Tibial nerve (tissue), 4 donors: ENCODE measurements at regions not wholly inside any gene's neighbourhood (a gene's known extent, or its start where the extent isn't known, plus 50 kb on each side); places are given as distances from the start of the nearest gene placed in this dataset.

Experiments
- EP300 ChIP-seq, 2 donors: sonication (generic); formaldehyde crosslinking; IDR thresholded peaks; one replicate each; pipeline ENCODE4 v1.6.1; 2017; ENCODE audit warnings: antibody characterized with exemption in 2 of 2, mild to moderate bottlenecking in 1 of 2
- POLR2A ChIP-seq, 2 donors: fragments of 450-650 bp; IDR thresholded peaks; one replicate each; pipeline ENCODE4 v1.6.1; 2017; ENCODE audit warnings: antibody characterized with exemption in 2 of 2, mild to moderate bottlenecking in 2 of 2, moderate library complexity in 2 of 2
- TF ChIP-seq, protein P1 (sequence below), 5 experiments: fragments of 200-600 bp in 3 of 5; fragments of 450-650 bp in 2 of 5; sonication (generic) in 3 of 5; IDR thresholded peaks; one replicate each; pipeline ENCODE4 v1.5.1; 2016 to 2019; ENCODE audit warnings: antibody characterized with exemption in 5 of 5, mild to moderate bottlenecking in 3 of 5, moderate library complexity in 2 of 5

GRCh38 chr6:90362318-90362717, 65.7 kb upstream of the BACH2 start:
- TF ChIP-seq, protein P1, sequence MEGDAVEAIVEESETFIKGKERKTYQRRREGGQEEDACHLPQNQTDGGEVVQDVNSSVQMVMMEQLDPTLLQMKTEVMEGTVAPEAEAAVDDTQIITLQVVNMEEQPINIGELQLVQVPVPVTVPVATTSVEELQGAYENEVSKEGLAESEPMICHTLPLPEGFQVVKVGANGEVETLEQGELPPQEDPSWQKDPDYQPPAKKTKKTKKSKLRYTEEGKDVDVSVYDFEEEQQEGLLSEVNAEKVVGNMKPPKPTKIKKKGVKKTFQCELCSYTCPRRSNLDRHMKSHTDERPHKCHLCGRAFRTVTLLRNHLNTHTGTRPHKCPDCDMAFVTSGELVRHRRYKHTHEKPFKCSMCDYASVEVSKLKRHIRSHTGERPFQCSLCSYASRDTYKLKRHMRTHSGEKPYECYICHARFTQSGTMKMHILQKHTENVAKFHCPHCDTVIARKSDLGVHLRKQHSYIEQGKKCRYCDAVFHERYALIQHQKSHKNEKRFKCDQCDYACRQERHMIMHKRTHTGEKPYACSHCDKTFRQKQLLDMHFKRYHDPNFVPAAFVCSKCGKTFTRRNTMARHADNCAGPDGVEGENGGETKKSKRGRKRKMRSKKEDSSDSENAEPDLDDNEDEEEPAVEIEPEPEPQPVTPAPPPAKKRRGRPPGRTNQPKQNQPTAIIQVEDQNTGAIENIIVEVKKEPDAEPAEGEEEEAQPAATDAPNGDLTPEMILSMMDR (IDR thresholded peaks at IDR 0.05): no peak
- no peak for TF ChIP-seq POLR2A (IDR thresholded peaks at IDR 0.05)
- no peak for TF ChIP-seq EP300 (IDR thresholded peaks at IDR 0.05)
